Mesenchymal stem cell (in vitro differentiated cells and primary cell): ENCODE measurements at regions not wholly inside any gene's neighbourhood (a gene's known extent, or its start where the extent isn't known, plus 50 kb on each side); places are given as distances from the start of the nearest gene placed in this dataset.

Experiments
- DNase-seq: peaks from one replicate; pipeline ENCODE4 v3.0.0-alpha.2; 2013
- H2AFZ ChIP-seq: one replicate; pipeline ENCODE4 v1.6.1; 2013; ENCODE audit warnings: low read depth, mild to moderate bottlenecking, control low read depth, inconsistent platforms, low read length, moderate library complexity
- H2AK5ac ChIP-seq: 2 replicates; pipeline ENCODE4 v1.6.1; 2013; ENCODE audit warnings: low read length, moderate library complexity, mild to moderate bottlenecking, inconsistent platforms; ENCODE audit not compliant: severe bottlenecking
- H2BK120ac ChIP-seq: one replicate; pipeline ENCODE4 v1.6.1; 2013; ENCODE audit warnings: low read depth, mild to moderate bottlenecking, inconsistent platforms, low read length, moderate library complexity
- H2BK12ac ChIP-seq, 2 experiments: one replicate each; pipeline ENCODE4 v1.6.1; 2013; ENCODE audit warnings: inconsistent platforms in 2 of 2, low read length in 2 of 2, mild to moderate bottlenecking in 2 of 2, moderate library complexity in 2 of 2, control low read depth in 1 of 2
- H2BK15ac ChIP-seq: one replicate; pipeline ENCODE4 v1.6.1; 2013; ENCODE audit warnings: mild to moderate bottlenecking, low read depth, inconsistent platforms; ENCODE audit not compliant: poor library complexity, severe bottlenecking
- H2BK5ac ChIP-seq: 2 replicates; pipeline ENCODE4 v1.6.1; 2013; ENCODE audit warnings: low read depth, mild to moderate bottlenecking, low read length, control low read depth, inconsistent platforms; ENCODE audit not compliant: poor library complexity, severe bottlenecking
- H3K14ac ChIP-seq, 2 experiments: one replicate each; pipeline ENCODE4 v1.6.1; 2013; ENCODE audit warnings: inconsistent platforms in 2 of 2, low read length in 2 of 2, control low read depth in 1 of 2, mild to moderate bottlenecking in 1 of 2, moderate library complexity in 1 of 2
- H3K18ac ChIP-seq, 2 experiments: one replicate each; pipeline ENCODE4 v1.6.1; 2013; ENCODE audit warnings: inconsistent platforms in 2 of 2, low read length in 2 of 2, control low read depth in 1 of 2, low read depth in 1 of 2, mild to moderate bottlenecking in 1 of 2
- H3K23ac ChIP-seq, 2 experiments: one replicate each; pipeline ENCODE4 v1.6.1; 2013; ENCODE audit warnings: inconsistent platforms in 2 of 2, low read length in 2 of 2, mild to moderate bottlenecking in 2 of 2, moderate library complexity in 2 of 2, control low read depth in 1 of 2
- H3K27ac ChIP-seq: 2 replicates; pipeline ENCODE4 v1.5.1; 2013; ENCODE audit warnings: mild to moderate bottlenecking, moderate library complexity, low read length, control low read depth, inconsistent platforms; ENCODE audit not compliant: poor library complexity, severe bottlenecking
- H3K27me3 ChIP-seq, 2 experiments: 2 replicates each; pipeline versions ENCODE4 v1.6.1 to v1.7.0; 2013; ENCODE audit warnings: low read length in 2 of 2, mild to moderate bottlenecking in 2 of 2, moderate library complexity in 2 of 2, control low read depth in 1 of 2, inconsistent platforms in 1 of 2; ENCODE audit not compliant: control insufficient read depth in 1 of 2, insufficient read depth in 1 of 2
- H3K36me3 ChIP-seq, 2 experiments: 2 replicates each; pipeline versions ENCODE4 v1.6.1 to v1.7.0; 2013; ENCODE audit warnings: low read length in 2 of 2, control low read depth in 1 of 2, inconsistent platforms in 1 of 2, low read depth in 1 of 2, mild to moderate bottlenecking in 1 of 2; ENCODE audit not compliant: insufficient read depth in 2 of 2, control insufficient read depth in 1 of 2
- H3K4ac ChIP-seq, 2 experiments: one replicate each; pipeline ENCODE4 v1.6.1; 2013; ENCODE audit warnings: inconsistent platforms in 2 of 2, low read length in 2 of 2, mild to moderate bottlenecking in 2 of 2, moderate library complexity in 2 of 2, control low read depth in 1 of 2, low read depth in 1 of 2
- H3K4me1 ChIP-seq: 2 replicates; pipeline ENCODE4 v1.6.1; 2013; ENCODE audit warnings: low read depth, low read length, control low read depth; ENCODE audit not compliant: control insufficient read depth, insufficient read depth
- H3K4me2 ChIP-seq: 2 replicates; pipeline ENCODE4 v1.6.1; 2013; ENCODE audit warnings: low read length, mild to moderate bottlenecking, inconsistent platforms; ENCODE audit not compliant: poor library complexity, severe bottlenecking
- H3K4me3 ChIP-seq, 2 experiments: 2 replicates each; pipeline versions ENCODE4 v1.5.1 to v1.7.0; 2013; ENCODE audit warnings: low read length in 2 of 2, mild to moderate bottlenecking in 2 of 2, control low read depth in 1 of 2, low read depth in 1 of 2; ENCODE audit not compliant: insufficient read depth in 1 of 2
- H3K79me1 ChIP-seq: replicated peaks from 2 replicates; pipeline ENCODE4 v1.6.1; 2013; ENCODE audit warnings: mild to moderate bottlenecking, control low read depth, low read length, inconsistent platforms; ENCODE audit not compliant: poor library complexity, severe bottlenecking
- H3K9ac ChIP-seq: 2 replicates; pipeline ENCODE4 v1.7.0; 2013; ENCODE audit warnings: mild to moderate bottlenecking, low read length, moderate library complexity
- H3K9me3 ChIP-seq: 2 replicates; pipeline ENCODE4 v1.7.0; 2013; ENCODE audit warnings: mild to moderate bottlenecking, low read length; ENCODE audit not compliant: control insufficient read depth
- H4K8ac ChIP-seq: one replicate; pipeline ENCODE4 v1.6.1; 2013; ENCODE audit warnings: inconsistent platforms, mild to moderate bottlenecking, low read length, moderate library complexity
- H4K91ac ChIP-seq: one replicate; pipeline ENCODE4 v1.6.1; 2013; ENCODE audit warnings: mild to moderate bottlenecking, low read length, inconsistent platforms
- WGBS: methylation state at CpG from one replicate; pipeline ENCODE4 v1.1.7; 2013; ENCODE audit warnings: mixed read lengths; 5-methylcytosine and 5-hydroxymethylcytosine counted together

DNA sequence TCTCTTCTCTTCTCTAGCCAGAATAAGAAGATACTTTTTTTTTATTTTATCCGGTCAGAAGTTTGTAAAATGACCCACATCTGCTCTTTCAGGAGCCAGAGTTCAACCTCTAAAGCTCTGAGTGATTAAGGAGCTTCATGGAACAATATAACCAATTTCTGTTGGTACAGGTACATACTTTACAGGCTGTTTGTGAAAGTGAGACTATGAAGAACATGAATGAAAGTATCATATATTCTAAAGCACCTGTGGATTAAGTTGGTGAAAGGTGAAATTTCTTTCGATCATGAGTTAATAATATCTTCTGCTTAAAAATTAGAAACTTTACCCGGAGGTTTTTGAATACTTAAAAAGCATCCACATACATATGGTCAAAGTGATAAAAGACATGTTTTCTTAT, 65.2 kb downstream of the DMRT2 start:
- H3K4me3 ChIP-seq: no peak overlapping the region
- no CpG with 5 or more reads among the region's 3 CpGs for WGBS
- no peak overlapping the region for H4K91ac ChIP-seq
- no peak overlapping the region for H3K9ac ChIP-seq
- no peak overlapping the region for H2AFZ ChIP-seq
- no peak overlapping the region for H3K4ac ChIP-seq
- no peak overlapping the region for H3K4me2 ChIP-seq
- H3K27me3 ChIP-seq: no peaks in the 10 kb centered on the region
- H2BK120ac ChIP-seq: no peak overlapping the region
- no peak overlapping the region for H2AK5ac ChIP-seq
- H3K79me1 ChIP-seq: no peaks in the 10 kb centered on the region
- no peak overlapping the region for H3K14ac ChIP-seq
- no peak overlapping the region for H2BK5ac ChIP-seq
- H3K27ac ChIP-seq: no peak overlapping the region
- no peak overlapping the region for H2BK15ac ChIP-seq
- no peak overlapping the region for H3K18ac ChIP-seq
- no peak for DNase-seq
- H3K4me1 ChIP-seq: no peaks in the 10 kb centered on the region
- no peaks in the 10 kb centered on the region for H3K9me3 ChIP-seq
- H3K23ac ChIP-seq: no peak overlapping the region
- no peak overlapping the region for H4K8ac ChIP-seq
- H2BK12ac ChIP-seq: no peak overlapping the region
- H3K36me3 ChIP-seq: no peaks in the 10 kb centered on the region

GRCh38 chr9:1117439-1117838, 67.3 kb downstream of the DMRT2 start:
- H3K9ac ChIP-seq: no peak overlapping the region
- H2BK120ac ChIP-seq: no peak overlapping the region
- no peaks in the 10 kb centered on the region for H3K9me3 ChIP-seq
- no peak overlapping the region for H2BK5ac ChIP-seq
- H3K36me3 ChIP-seq: no peaks in the 10 kb centered on the region
- no peak overlapping the region for H3K23ac ChIP-seq
- 9% methylated on average over 1 of the region's 1 CpG for WGBS
- H3K14ac ChIP-seq: no peak overlapping the region
- no peak overlapping the region for H4K91ac ChIP-seq
- H4K8ac ChIP-seq: no peak overlapping the region
- no peak overlapping the region for H3K27ac ChIP-seq
- H2BK15ac ChIP-seq: no peak overlapping the region
- H3K4me3 ChIP-seq: no peak overlapping the region
- no peak overlapping the region for H2BK12ac ChIP-seq
- no peaks in the 10 kb centered on the region for H3K79me1 ChIP-seq
- no peaks in the 10 kb centered on the region for H3K4me1 ChIP-seq
- H3K27me3 ChIP-seq: no peaks in the 10 kb centered on the region
- no peak overlapping the region for H3K4ac ChIP-seq
- no peak overlapping the region for H2AFZ ChIP-seq
- no peak overlapping the region for H3K4me2 ChIP-seq
- H2AK5ac ChIP-seq: no peak overlapping the region
- no peak for DNase-seq
- no peak overlapping the region for H3K18ac ChIP-seq

DNA sequence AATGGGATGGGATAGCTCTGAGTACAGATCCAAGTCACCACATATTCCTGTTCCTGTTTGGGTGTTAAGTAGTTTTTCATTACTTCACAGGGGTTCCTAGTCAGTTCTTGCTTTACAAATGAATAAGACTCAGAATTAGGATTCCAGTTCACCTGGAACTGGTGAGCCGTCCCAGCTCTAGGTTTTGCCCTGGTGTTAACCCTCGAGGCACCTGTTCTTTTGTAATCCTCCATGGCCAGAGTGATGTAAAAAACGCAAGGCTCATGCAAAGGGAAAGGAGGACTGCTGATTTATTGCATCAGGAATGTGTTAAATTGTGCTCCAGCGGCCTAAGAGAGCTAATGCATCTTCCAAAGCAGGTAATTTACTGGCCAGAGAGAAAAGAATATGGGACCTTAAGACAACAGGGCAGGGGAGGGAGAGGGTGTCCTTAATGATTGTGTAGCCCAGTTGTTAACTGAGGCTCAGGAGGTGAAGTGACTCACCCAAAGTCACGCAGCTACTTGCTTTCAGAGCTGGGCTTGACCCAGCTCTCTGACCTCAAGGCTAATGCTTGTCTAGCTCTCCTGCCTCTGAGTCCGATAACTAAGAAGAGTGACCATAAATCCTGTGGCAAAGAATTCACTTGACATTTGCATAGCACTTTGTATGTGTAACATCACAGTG, 70.5 kb downstream of the DMRT2 start:
- H3K27ac ChIP-seq: no peak overlapping the region
- H3K79me1 ChIP-seq: no peaks in the 10 kb centered on the region
- H2BK15ac ChIP-seq: no peak overlapping the region
- H3K4me3 ChIP-seq: no peak overlapping the region
- no peak overlapping the region for H2AFZ ChIP-seq
- H3K4me2 ChIP-seq: no peak overlapping the region
- no peaks in the 10 kb centered on the region for H3K4me1 ChIP-seq
- H3K9me3 ChIP-seq: no peaks in the 10 kb centered on the region
- H3K23ac ChIP-seq: no peak overlapping the region
- no peak overlapping the region for H2AK5ac ChIP-seq
- no peak overlapping the region for H3K14ac ChIP-seq
- H3K18ac ChIP-seq: no peak overlapping the region
- H3K27me3 ChIP-seq: no peaks in the 10 kb centered on the region
- no peaks in the 10 kb centered on the region for H3K36me3 ChIP-seq
- 32% methylated on average over 6 of the region's 6 CpGs for WGBS
- H4K8ac ChIP-seq: no peak overlapping the region
- no peak overlapping the region for H3K4ac ChIP-seq
- no peak overlapping the region for H4K91ac ChIP-seq
- H2BK120ac ChIP-seq: no peak overlapping the region
- H2BK12ac ChIP-seq: no peak overlapping the region
- DNase-seq: no peak
- no peak overlapping the region for H2BK5ac ChIP-seq
- no peak overlapping the region for H3K9ac ChIP-seq

DNA sequence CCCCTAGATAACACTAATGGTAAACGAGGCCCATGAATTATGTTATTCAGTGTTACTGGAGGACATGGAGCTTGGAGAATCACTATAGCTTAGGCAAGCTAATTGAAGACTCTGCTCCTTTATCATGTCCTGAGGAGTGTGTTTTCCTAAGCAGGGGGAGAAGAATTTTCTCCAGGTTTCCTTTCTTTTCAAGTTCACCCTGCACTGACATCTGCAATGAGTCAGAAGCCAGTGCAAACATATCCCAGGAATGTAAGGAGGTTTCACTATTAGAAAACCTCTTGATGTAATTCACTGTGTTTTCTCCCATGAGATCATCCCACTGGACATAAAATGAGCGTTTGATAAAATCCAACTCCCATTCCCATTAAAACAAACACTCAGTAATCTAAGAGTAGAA, 75.6 kb downstream of the DMRT2 start:
- no peak overlapping the region for H3K4ac ChIP-seq
- H3K9me3 ChIP-seq: no peaks in the 10 kb centered on the region
- no peak overlapping the region for H2AFZ ChIP-seq
- no peak overlapping the region for H4K8ac ChIP-seq
- no peak overlapping the region for H3K4me2 ChIP-seq
- no peak overlapping the region for H3K9ac ChIP-seq
- WGBS: no CpG with 5 or more reads among the region's 2 CpGs
- no peak overlapping the region for H3K18ac ChIP-seq
- no peak overlapping the region for H2AK5ac ChIP-seq
- no peak overlapping the region for H2BK12ac ChIP-seq
- no peak overlapping the region for H3K14ac ChIP-seq
- no peak overlapping the region for H2BK15ac ChIP-seq
- H3K27ac ChIP-seq: no peak overlapping the region
- H4K91ac ChIP-seq: no peak overlapping the region
- H2BK5ac ChIP-seq: no peak overlapping the region
- H3K79me1 ChIP-seq: no peaks in the 10 kb centered on the region
- no peaks in the 10 kb centered on the region for H3K4me1 ChIP-seq
- no peak overlapping the region for H3K4me3 ChIP-seq
- H2BK120ac ChIP-seq: no peak overlapping the region
- DNase-seq: no peak
- H3K27me3 ChIP-seq: no peaks in the 10 kb centered on the region
- H3K23ac ChIP-seq: no peak overlapping the region
- no peaks in the 10 kb centered on the region for H3K36me3 ChIP-seq
